Hindlimb muscle (tissue), 1 donor: ENCODE measurements at regions not wholly inside any gene's neighbourhood (a gene's known extent, or its start where the extent isn't known, plus 50 kb on each side); places are given as distances from the start of the nearest gene placed in this dataset.

Experiments
- DNase-seq: peaks from one replicate; pipeline ENCODE4 v3.0.0-alpha.2; 2013

- DNase-seq = no peak
These were observed 465.1 kb downstream of the FUT8 start for GRCh38 chr14:65877624-65878023.

DNA sequence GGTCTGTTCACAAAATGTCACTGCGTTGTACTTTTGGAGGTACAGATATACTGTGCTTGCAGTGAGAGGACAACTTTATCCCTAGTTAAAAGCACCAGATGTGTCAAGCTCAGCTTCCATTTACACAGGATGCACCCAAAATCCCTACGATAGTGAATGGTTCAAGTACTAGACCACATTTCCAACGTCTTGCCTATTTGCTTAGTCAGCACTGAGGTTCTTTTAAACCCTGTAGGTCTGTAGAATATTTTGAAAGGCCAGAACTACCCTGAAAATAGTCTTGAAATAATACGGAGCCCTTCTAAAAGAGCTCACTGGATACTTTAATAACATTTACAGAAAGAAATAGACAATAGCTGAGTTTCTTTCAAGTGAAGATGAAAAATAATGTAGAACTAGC, 466.1 kb downstream of the FUT8 start:
- no peak for DNase-seq

GRCh38 chr14:65879248-65880009, 466.9 kb downstream of the FUT8 start:
- DNase-seq = no peak

DNA sequence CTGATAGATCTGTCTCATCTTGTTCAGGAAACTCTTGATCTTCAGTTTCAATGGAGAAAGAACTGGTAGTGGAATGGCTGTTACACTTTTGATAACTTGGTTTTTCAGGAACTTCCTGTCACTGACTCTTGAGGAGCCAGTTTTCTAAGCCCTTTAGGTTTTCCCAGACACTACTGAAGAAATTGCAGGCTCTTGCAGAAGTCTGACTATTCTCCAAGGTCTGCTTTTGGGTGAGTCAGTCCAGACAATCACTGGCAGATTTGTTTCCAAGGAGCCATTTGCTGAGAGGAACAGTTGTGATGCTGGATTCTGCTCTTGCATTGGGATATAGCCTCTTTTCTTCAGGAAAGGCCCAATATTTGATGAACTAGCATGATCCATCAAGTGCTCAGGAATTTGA, 468.0 kb downstream of the FUT8 start:
- DNase-seq = no peak

GRCh38 chr14:65881642-65882041, 469.1 kb downstream of the FUT8 start:
- DNase-seq = no peak

- DNase-seq = no peak
These were observed 476.1 kb downstream of the FUT8 start for GRCh38 chr14:65888677-65889076.

DNA sequence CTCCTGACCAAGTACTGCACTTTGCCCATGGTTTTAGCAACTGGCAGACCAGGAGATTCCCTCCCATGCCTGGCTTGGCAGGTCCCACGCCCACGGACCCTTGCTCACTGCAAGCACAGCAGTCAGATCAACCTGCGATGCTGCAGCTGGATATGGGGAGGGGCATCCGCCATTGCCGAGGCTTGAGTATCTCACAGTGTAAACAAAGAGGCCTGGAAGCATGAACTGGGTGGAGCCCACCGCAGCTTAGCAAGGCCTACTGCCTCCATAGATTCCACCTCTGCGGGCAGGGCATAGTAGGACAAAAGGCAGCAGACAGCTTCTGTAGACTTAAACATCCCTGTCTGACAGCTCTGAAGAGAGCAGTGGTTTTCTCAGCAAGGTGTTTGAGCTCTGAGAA, 479.8 kb downstream of the FUT8 start:
- DNase-seq = no peak

- DNase-seq = no peak
These were observed 487.6 kb downstream of the FUT8 start for GRCh38 chr14:65900164-65900563.

GRCh38 chr14:65901595-65901994, 489.1 kb downstream of the FUT8 start:
- no peak for DNase-seq

- no peak for DNase-seq
These were observed 492.5 kb downstream of the FUT8 start for GRCh38 chr14:65904988-65905387.

- DNase-seq = no peak
These were observed 493.8 kb downstream of the FUT8 start for GRCh38 chr14:65906344-65906743.

GRCh38 chr14:65906948-65907347, 494.4 kb downstream of the FUT8 start:
- DNase-seq = no peak

DNA sequence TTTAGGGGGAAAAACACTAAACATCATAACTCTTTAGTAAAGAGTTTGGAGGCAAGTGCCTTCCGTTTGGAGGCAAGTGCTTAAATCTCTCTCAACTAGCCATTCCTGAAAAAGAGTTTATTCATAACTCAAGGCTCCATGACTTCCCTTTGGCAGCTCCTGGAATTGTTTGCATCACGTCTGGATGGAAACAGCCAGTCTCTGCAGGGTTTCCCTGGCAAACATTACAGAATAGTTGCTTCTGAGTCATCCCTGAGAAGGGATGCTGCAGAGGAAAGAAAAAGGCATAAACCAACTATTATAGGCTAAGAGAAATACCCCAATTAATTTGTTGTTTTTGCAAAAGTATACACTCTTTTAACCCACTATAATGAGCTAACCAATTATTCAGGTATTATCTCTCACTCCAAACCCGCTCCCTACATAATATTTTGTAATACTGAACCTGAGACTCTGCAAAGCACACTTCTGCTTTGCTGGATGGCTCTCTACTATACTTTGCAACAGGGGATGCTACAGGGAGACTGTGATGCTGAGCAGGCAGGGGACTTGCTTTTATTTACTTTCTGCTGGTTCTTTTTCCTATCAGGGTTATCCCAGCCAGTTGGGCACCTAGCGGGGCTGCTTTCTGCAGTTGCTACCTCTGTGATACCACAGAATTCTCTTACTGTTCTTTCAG, 497.7 kb downstream of the FUT8 start:
- peak; percentile 21 for DNase-seq

GRCh38 chr14:65915125-65915524, 502.6 kb downstream of the FUT8 start:
- no peak for DNase-seq

- no peak for DNase-seq
These were observed 503.5 kb downstream of the FUT8 start for GRCh38 chr14:65916055-65916454.

GRCh38 chr14:65920996-65921395, 508.5 kb downstream of the FUT8 start:
- DNase-seq = no peak

DNA sequence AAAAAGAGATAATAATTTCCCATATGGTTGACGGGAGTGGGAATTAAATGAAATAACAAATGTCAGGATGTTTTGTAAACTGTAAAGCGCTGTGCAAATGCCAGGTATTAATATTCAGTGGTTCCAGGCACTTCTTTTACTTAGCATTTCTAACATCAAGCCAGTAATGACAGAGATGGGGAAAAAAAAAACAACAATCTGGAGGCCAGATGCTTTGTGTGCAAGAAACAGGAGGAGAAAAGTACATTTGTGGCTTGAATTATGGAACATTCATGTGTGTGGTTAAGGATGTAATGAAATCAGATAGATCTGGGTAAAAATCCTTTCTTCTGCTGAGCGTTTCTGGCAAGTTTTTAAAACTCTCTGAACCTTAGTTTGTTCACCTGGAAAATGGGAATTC, 509.6 kb downstream of the FUT8 start:
- DNase-seq = no peak

- DNase-seq = no peak
These were observed 514.0 kb downstream of the FUT8 start for GRCh38 chr14:65926504-65926903.

- no peak for DNase-seq
These were observed 514.6 kb downstream of the FUT8 start for GRCh38 chr14:65926935-65927700.

DNA sequence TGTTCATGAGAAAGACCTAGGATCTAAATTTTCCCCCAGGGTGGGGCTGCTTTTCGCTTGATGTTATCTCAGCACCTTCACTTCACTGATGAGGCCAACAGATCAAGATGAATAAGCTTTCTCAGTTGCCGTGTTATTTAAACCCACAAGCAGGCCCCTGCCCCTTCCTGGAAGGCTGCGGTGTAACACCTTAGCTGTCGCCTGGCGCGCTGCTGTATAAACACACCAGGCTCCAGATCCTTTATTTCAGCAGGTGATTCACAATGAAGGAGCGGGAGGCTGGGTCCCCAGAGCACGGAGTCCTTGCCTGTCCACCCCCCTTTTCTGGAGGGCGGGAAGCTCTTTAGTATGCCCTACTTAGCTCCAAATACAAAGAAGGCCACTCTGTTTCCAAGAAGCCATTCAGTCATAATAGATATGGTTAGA, 515.4 kb downstream of the FUT8 start:
- DNase-seq = no peak

DNA sequence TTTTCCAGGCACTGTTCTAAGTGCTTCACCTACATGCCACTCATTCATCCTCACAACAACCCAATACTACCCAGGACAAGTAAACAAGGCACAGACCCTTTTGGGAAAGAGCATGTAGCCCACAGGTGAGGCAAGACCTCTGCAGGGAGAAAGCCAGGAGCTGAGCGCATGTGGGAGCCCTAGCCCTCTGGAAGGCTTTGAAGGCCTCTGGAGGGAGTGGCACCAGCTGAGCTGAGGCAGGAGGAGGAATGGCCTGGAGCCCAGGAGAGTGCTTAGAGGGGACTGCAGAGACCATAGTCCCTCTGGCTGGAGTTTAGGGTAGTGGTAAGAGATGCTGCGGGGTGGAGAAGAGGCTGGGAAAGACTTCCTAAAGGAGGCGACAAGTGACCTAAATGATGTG, 516.5 kb downstream of the FUT8 start:
- DNase-seq = no peak

GRCh38 chr14:65933400-65934069, 521.0 kb downstream of the FUT8 start:
- DNase-seq = no peak

GRCh38 chr14:65934070-65934435, 521.5 kb downstream of the FUT8 start:
- no peak for DNase-seq
